NCI-H526 treated with DMSO at 0.1 percent for 48 hours (cell line): ENCODE measurements at regions not wholly inside any gene's neighbourhood (a gene's known extent, or its start where the extent isn't known, plus 50 kb on each side); places are given as distances from the start of the nearest gene placed in this dataset.
"Not testable (repeated sequence)": the region's sequence is repeated elsewhere in the genome, so short reads cannot be mapped to it uniquely, and the experiment has no call there.

ENCODE experiments used
- DNase-seq: peaks from one replicate; lab custom pipeline; 2025; lab: John Stamatoyannopoulos, UW

DNA sequence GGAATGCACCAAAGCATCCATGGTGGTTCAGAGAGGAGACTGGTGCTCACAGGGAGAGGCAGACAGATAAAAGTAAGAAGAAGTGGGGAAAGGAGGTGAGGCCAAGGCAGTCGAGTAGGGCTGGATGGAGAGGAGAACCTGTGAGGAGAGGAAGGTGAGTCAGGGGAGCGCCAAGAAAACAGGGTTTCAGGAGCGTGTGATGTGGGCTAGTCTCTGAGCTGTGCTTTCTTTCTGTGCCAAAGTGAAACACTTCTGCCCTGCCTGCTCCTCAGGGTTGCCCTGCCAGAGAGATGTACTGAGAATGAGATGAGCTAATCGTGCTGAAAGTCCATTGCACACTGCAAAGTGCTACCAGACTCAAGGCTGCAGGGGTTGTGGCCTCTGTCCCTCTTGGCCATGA is 310.7 kb upstream of the CCL2 start:
- DNase-seq = no peak

DNA sequence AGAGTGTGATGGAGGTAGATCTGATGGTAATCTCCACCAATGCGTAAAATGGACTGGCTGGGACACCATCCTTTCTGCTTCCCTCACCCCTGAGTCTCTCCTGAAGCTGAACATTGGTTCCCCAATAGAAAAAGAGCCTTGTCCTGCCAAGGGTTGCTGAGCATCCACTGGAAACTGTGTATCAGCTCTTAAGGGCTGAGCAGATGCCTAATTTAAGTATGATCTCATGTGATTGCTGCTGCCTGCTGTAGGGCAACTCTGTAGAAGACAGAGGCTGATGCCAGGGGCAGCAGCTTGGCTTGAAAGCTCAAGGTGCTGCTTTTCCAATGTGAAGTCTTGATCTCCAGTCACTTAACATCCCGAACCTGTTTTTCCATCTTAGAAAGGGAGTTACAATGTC is 310.3 kb upstream of the CCL2 start:
- no peak for DNase-seq

DNA sequence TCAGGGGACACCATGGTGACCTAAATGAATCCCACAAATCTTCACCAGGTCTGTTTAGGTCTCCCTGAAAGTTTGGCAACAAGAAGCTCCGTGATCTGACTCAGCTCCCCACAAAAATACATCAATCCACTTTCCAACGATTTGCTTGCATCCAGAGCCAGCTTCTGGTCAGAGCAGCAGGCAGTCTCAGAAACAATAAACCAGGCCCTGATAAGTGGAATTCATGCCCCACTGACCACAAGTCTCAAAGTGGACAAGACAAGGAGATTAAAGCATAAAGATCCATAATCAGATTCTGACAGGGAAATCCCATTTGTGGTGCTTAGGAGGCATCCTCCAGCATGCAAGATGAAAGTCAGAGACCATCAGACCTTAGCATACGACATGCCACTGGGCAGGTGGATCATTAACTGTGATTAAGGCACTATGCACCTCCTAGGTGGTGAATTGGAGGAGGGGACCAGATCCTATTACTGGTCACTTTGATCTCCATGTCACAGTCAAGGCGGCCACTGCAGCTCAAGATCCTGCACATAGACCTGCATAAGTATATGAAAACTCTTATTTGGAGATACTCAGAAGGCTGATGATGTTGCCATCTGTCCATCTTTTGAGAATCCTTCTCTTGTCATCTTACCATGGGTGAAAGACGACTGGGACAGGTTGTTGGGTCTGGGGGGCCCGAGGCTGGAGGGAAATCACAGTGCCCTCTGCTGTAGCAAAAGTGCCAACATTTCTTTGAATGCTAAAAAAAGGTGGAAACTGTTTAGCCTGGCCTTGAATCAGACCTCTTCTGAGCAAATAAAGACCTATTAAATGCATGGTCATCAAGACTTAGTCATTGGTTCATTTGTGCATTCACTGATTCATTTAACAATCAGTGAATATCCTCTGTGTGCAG is 309.2 kb upstream of the CCL2 start:
- no peak for DNase-seq

DNA sequence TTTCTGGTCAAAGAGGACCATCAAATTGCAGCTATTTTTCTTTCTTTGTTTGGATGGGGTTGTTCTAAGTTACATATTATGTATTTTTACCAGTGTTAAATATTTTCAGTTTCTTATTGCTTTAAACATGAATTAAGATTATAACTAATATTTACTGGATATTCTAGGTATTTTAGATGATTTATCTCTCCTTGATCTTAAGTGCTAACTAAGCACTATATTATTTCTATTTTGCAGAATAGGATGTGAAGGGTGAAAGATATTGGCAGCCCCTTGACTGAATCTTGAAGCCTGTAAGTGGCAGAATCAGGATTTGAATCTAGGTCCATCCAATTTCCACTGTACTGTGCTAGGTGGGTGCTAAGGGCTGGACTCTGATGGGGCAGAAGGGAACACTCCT is 307.3 kb upstream of the CCL2 start:
- DNase-seq = no peak

DNA sequence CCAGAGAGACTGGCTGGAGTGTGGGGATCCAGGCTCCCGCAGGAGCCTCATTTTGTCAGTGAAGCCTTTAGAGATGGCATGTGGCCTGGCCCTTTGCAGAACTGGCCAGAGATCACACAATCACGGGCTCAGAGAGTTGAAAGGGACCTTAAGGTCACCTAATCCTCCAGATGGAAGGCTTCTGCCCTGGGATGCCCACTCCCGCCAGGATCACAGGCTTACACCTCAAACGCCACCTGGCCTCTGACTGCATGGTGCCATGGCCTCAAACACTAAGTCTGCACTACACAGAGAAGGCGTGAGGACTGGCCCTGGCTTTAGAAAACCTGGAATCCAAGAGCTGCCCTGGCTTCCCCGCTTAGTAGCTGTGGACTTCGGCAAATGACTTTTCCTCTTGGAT is 306.8 kb upstream of the CCL2 start:
- DNase-seq = no peak

DNA sequence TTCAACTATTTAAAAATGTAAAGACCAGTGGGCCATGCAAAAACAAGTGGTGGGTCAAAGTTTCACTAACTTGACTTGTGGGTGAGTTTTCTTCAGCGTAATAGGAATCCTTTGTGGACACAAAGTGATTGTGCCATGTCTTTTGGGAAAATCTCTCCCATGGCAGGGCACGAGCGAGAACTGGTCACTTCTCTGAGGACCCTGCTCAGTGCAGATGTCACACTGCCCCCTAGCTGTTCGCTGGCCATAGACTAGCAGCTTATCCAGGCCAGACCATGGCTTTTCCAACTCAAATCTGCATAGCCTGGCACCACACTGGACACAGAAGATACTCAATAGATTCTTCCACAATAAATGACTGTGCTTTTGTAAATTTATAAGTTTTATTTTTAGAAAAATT is 306.0 kb upstream of the CCL2 start:
- DNase-seq = peak; percentile 13

DNA sequence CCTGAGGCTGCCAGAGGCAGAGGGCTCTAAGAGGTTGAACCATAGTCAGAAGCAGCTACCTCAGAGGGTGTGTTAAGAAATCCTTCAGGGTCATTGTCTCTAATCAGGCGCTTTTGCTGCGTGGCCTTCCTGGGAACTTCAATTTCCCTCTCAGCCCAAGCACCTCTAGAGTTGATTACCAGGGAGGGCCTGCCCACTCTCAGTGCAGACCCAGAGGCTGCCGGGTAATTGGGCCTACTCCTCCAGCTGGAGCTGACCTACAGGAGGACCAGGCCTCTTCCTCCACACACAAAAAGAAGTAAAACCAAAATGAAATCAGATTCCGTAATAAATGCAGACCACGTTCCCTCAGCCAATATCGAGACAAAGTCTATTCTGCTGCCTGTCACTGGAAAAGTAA is 305.0 kb upstream of the CCL2 start:
- no peak for DNase-seq

DNA sequence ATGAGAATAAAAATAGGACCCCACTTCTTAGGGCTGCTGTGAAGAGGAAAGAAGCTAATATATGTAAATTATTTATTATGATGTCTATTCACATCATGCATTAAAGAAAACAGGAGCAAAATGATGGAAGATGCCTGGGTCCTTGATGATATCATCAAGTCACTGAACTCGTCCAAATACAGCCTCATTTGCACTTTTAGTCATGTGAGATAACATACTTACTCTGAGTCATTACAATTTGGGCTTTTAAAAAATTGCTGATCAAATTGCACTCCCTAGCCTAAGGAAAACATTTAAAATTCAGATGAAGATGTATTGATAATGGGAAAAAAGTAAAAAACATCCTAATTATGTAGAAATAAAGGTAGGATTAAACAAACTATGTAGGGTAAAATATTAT is 302.7 kb upstream of the CCL2 start:
- no peak for DNase-seq

DNA sequence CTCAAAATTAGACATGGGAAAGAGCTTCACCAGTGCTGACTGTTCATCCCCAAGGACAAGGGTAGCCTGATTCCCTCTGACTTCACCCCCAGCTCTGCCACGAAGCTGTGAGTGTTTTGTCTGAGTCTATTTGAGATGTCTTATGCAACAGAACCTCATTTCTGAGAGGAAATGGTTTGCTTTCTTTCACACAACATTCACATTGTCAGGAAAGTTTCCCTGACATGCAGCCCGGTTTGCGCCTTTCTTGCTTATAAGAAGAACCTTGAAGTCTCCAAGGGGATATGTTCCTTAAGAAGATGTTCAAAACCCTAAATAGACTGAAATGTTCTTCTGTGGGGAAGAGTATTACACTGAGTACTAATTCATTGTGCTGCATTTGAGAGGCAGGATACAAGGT is 300.5 kb upstream of the CCL2 start:
- DNase-seq = no peak

DNA sequence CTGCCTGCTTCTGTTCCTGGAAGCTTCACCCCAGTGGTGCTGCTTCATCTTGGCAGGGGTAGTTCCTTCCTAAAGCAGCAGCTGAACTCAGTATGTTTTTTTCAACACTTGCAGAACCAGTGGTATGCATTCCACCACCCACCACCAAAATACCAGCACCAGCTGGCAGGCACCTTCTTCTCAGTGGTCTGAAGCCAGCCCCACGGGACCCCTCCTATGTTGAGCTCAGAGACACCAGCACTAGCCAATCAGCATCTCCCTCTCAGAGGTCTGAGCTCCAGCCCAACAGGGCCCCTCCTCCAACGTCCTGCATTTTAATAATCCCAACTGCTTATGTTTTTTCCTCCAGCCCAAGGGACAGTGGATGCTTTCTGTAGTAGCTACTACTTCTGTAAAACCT is 299.6 kb upstream of the CCL2 start:
- no peak for DNase-seq

DNA sequence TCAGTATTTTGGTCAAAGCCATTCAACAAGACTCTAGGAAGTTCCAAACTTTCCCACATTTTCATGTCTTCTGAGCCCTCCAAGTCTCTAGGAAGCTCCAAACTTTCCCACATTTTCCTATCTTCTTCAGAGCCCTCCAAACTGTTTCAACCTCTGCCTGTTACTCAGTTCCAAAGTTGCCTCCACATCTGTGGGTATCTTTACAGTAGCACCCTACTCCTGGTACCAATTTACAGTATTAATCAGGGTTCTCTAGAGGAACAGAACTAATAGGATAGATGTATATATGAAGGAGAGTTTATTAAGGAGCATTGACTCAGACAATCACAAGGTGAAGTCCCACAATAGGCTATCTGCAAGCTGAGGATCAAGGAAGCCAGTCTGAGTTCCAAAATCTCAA is 296.0 kb upstream of the CCL2 start:
- DNase-seq = not testable (repeated sequence)

DNA sequence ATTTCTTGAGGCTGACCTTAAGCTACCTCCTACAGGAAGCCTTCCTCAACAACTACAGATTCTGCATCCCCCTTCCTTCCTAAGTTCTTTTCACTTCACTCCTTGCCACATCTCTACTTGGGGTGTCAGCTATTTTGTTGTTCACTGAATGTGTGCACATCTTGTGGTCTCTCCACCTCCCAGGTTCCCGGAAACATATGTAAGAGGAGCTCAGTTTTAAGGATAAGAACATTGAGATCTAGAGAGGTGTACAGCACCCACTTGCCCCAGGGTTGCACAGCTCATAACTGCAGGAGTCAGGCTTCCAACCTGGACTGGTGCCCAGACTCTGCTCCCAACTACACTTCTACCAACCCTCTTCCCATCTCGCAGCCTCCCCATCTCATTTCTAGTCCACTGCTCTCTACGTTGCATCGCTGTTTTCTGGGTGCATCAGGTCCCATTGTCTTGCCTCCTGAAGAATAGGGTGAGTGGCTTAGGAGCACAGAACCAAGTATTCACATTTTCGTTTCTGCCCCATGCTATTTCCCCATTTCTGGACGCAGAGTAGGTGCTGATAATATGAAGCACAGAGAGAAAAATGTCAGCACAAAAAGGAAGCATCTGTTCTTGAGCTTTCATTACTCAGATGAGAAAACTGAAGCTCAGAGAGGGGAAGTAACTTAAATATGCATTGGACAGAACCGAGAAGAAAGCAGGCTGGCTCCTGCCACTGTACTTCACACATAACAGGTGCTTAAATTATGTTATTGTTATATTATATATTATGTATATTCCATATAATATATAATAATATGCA is 292.0 kb upstream of the CCL2 start:
- no peak for DNase-seq

DNA sequence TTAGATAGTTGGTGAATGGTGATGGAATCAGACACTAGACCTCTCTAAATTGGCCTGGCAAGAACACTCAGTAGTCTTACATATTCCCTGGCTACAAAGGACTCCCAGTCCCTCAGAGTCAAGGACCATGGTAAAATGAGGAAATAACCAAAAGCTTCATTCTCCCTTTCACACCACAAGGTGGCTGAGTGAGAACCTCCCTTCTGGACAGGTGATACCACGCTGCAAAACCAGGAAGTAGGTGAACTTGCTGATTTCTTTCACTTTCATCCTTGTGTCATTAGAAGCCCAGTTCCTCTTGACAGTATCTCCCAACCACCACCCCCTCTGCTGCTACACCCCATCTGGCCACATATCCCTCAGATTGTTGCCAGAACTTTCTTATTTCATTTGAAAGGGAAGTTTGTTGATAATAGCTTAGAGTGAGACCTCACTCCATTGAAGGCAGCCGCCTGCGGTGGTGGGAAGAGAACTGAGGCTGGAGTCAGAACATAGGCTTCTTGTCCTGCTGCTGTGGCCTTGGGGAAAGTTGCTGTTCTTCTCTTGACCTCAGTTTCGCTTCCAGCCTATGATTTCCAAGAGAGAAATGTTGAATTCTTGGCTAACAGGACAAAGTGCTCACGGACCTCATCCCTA is 290.6 kb upstream of the CCL2 start:
- no peak for DNase-seq

DNA sequence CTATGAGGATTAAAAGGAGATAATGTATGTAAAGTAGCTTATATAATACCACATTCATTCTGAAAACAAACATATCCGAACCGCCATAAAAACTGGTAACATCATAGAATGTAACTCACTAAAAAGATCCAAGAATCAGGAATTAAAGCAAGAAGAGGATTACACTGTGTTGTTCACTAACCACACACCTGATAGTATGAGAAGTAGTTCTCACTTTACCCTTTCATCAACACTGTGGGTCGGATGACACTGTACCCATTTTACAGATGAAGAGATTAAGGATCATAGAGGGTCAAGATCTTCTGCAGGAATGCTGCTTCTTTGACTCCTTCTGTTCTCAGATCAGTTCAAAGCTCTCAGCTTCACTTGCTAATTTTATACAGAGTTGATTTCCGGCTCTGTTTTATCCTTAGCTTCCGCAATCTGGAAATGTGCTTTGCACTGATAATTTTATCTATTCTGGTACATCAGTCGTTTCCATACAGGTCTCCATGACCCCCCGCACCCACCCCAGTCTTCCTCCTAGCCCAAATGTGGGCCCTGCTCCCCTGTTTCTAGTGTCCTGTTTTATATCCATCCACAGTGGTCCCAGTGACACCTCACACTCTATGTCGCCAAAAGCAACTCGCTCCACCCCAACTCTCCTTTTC is 288.6 kb upstream of the CCL2 start:
- DNase-seq = no peak

DNA sequence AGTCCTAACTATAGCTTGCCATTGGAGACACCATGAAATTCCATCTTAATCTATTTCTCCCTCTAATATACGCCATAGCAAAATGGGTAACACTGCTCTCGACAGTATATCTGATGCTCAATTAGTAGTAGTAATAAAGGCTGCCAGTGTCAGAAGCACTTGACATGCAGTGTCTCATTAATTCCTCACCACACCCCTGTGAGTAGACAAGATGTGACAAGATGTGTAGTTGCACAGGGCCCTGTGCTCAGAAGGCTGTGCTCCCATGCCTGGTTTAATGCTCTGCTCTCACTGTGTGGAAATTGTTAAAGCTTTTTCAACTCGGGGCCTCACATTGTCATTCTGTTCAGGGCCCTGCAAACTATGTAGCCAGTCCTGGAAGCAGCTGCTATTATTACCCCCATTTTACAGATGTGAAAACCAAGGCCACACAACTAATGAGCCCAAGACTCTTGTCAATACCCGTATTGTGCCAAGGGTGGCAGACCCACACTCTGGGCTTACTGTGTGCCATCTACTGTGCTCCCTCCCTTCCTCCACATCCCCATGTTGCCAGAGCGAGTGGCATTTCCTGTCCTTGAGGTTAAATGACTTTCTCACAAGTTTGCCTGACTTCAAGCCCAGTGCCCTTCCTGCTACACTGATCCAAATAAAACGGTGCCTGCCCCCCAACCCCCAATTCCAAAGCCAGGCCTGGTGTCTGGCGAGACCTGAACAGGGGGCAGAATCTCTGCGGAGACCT is 287.3 kb upstream of the CCL2 start:
- no peak for DNase-seq

DNA sequence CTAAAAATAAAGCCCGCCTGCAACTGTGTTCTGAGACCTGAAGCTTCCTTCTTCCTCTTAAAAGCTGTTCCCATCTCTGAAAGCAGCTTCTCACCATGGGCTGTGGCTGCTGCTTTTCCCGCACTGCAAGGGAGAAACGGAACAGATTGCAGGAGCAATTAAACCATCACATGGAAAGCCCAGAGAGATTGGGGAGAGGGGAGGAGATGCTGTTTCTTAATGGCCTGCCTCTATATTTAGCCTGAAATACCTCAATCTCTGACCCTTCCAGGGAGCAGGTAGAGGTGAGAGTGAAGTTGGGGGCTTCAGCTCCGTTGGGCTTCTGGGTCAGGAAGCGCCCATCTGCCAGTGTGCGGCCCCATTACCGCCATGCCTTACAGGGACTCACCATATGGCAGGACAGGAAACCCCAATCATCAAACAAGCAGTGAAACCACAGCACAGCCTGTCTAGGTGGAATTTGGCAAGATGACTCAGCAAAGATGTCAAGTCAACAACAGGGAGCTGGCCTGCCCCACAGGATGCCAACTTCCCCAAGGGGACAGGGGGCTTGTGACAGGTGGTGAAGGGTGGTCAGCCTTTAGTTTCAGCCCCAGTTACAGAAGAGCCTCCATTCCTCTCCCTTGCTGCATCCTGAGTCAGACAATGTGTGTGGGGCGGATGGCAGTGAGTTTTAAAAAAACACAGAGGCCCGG is 286.6 kb upstream of the CCL2 start:
- DNase-seq = no peak

DNA sequence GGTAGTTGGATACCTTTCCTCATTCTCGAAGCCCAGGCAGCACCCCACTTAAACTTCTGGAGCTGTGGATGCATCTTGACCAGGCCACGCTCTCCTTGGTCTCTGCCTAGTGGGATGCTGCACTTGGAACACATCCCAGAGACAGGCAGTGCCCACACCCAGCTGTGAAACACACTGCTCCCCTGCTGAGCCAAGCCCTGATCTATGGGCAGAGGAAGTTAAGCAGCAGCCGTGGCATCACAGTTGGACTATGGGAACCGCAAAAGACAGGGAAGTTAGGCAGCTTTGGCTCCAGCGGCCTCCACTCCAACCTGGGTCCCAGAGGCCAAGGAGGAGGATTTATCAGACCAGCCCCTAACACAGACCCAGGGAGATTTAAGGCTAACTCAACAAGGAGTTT is 284.8 kb upstream of the CCL2 start:
- DNase-seq = no peak

DNA sequence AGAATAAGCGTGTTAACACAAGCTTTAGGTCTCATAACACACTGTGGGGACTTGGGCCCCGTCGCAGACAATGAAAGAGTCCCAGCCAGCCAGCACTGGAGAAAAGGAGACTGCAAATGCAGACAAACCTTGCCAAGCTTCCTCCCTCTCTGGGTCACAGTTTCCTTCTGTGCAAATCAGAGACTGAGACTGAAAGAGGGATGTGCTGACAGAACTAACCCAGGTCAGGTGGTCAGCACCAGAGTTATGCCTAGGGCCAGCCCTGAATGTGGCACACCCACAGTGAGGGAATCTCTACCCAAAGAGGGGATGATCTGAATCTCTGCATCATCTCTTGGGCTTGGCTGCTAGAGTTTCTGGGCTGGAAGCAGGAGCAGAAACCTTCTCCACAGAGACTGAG is 282.3 kb upstream of the CCL2 start:
- no peak for DNase-seq

DNA sequence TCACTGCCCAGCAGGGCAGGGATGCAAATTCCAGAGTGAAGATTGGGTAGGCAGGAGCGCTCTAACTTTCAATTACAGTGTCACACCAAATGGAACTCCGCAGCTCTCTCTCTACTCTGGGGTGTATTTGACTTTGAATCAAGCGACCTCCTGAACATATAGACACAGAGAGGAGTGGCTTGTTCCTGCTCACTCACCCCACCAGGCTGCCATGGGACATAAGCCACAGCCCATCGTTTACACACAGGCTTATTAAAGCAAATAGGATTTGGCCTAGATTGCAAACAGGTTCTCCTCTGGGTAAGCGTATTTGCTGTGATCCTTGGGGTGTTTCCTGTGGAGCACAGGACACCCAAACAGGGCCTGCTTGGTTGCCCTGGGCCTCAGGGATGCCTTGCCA is 281.6 kb upstream of the CCL2 start:
- DNase-seq = no peak

DNA sequence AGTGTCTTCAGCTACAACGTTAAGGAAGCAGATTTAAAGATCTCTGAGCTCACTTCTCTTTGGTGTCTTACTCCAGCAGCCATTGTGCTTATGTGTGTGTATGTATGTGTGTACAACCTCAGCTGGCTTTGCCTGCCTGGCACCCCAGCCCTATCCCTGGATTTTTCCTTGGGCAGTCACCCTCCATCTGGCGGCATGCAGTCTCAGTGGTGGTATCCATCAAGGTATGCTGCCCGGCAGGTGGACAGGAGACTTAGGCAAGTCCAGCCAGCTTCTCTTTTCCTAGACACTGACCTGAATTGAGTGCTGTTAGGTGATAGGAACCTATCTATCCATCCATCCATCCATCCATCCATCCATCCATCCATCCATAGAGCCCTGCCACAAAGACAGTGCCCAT is 280.8 kb upstream of the CCL2 start:
- no peak for DNase-seq

DNA sequence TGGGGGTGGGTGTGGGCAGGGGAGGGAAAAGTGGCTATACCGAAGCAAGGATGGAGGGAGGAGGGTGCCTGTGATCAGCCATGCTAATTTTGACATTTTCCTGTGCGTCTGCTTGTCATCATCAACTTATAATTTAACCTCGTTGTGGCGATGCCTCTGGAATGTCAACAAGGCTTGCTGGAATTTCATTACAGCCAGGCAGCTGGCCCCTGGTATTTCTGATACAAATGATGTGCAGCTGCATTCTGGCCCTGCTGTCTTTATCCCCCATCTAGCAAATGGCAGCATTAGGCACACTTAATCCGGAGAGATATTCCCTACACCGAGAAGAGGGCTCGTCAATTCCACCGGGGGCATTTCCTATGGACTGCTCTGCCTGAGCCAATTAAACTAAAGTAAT is 278.3 kb upstream of the CCL2 start:
- no peak for DNase-seq
